Astrocyte (in vitro differentiated cells and primary cell): ENCODE measurements at regions not wholly inside any gene's neighbourhood (a gene's known extent, or its start where the extent isn't known, plus 50 kb on each side); places are given as distances from the start of the nearest gene placed in this dataset.

Source experiments
- EZH2 ChIP-seq: IDR thresholded peaks from 2 replicates; pipeline ENCODE4 v1.6.1; 2012; ENCODE audit warnings: mild to moderate bottlenecking, low read length, inconsistent platforms; ENCODE audit not compliant: insufficient read depth
- TF ChIP-seq, protein P1 (sequence below): IDR thresholded peaks from 2 replicates; pipeline ENCODE4 v1.5.1; 2011; ENCODE audit warnings: low read depth, mild to moderate bottlenecking, inconsistent platforms, low read length, moderate library complexity; ENCODE audit not compliant: insufficient read depth

DNA sequence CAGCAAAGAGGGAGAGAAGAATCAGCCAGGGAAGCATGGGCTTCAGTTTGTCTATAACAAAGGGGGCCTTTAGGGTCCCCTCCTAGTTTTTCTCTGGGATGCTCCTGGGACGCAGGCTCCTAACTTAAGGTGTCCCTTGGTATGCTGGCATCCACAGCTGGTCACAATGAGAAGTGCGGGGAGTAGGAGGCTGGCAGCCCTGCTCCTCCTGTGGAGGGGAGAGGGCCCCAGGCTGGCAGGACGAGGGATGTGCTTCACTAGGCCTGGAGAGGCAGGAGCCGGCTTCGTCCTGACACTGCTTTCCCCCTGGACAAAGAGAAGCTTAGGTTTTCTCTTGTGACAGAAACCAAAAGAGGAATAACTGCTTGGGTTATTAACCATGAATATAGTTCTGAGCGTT is 67.6 kb downstream of the NENF start:
- TF ChIP-seq, protein P1, sequence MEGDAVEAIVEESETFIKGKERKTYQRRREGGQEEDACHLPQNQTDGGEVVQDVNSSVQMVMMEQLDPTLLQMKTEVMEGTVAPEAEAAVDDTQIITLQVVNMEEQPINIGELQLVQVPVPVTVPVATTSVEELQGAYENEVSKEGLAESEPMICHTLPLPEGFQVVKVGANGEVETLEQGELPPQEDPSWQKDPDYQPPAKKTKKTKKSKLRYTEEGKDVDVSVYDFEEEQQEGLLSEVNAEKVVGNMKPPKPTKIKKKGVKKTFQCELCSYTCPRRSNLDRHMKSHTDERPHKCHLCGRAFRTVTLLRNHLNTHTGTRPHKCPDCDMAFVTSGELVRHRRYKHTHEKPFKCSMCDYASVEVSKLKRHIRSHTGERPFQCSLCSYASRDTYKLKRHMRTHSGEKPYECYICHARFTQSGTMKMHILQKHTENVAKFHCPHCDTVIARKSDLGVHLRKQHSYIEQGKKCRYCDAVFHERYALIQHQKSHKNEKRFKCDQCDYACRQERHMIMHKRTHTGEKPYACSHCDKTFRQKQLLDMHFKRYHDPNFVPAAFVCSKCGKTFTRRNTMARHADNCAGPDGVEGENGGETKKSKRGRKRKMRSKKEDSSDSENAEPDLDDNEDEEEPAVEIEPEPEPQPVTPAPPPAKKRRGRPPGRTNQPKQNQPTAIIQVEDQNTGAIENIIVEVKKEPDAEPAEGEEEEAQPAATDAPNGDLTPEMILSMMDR = no peak
- TF ChIP-seq EZH2 = no peak
